NCI-H2227 treated with DMSO at 0.1 percent for 48 hours (cell line): ENCODE measurements at regions not wholly inside any gene's neighbourhood (a gene's known extent, or its start where the extent isn't known, plus 50 kb on each side); places are given as distances from the start of the nearest gene placed in this dataset.
"Not testable (repeated sequence)": the region's sequence is repeated elsewhere in the genome, so short reads cannot be mapped to it uniquely, and the experiment has no call there.

ENCODE experiments used
- DNase-seq: peaks from one replicate; lab custom pipeline; 2025; lab: John Stamatoyannopoulos, UW

DNA sequence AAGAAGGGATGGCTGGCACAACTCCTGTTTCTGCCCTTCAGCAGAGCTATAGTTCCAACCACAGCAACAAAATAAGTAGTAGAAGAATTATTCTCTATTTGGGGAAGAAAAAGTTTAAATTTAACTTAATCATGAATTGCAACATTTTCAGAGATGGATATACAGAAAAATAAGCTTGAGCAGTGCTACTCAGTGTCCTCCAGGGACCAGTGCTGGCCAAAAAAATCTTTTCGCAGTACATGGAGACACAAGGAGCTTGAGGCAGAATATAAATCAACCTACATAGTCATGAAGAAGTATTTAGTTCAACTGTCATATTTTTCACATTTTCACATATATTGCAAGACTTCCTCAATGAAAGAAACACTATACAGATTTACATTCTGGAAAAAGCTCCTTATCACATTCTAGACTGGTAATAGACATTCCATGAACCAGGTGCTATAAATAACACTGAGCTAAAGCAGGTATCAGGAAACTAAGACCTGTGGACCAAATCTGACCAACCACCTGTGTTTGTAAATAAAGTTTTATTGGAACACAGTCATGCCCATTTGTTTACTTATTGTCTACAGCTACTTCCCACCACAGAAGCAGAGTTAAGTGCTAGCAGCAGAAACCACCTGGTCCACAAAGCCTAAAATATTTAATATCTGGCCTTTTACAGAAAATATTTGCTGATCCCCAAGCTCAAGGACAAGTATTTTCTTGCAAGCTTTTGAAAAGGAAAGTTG lies 101.9 kb downstream of the RGS21 start:
- no peak for DNase-seq

DNA sequence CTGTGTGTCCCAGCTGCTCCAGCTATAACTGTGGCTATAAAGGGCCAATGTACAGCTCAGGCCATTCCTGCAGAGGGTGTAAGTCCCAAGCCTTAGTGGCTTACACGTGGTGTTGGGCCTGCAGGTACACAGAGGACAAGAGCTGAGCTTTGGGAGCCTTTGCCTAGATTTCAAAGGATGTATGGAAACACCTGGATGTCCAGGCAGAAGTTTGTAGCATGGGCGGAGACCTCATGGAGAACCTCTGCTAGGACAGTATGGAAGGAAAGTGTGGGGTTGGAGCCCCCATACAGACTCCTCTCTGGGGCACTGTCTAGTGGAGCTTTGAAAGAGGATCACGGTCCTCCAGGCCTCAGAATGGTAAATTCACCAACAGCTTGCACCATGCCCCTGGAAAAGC lies 113.9 kb downstream of the RGS21 start:
- DNase-seq = no peak

- DNase-seq = no peak
Observed at GRCh38 chr1:192435704-192436103, 118.9 kb downstream of the RGS21 start.

DNA sequence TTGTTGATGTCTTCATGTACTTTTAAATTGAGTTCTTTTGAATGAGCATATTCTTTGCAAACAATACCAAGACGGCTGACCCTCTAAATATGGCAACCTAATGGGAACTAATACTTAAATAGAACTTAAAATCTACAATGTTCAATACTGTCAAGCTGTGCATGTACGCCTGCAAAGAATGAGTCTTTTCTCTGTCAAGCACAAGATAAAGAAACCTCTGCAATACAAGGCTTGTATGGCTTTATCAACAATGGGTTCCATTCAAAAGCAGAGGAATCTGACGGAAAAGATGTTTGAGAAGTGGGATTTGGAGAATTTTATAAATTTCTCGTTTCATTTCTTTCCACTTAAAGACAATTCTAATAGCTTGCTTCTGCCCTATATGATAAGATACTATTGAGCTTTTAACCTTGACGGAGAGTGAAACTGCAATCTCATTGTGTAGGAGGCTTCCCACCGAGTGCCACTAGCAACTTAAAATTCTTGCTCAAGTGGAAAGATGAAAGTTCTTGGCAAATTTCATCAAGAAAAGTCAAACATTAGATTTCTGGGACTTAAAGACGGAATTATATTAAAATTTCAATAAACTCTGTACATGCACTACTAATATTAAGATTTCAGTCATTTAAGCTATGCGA lies 119.8 kb downstream of the RGS21 start:
- DNase-seq = no peak

DNA sequence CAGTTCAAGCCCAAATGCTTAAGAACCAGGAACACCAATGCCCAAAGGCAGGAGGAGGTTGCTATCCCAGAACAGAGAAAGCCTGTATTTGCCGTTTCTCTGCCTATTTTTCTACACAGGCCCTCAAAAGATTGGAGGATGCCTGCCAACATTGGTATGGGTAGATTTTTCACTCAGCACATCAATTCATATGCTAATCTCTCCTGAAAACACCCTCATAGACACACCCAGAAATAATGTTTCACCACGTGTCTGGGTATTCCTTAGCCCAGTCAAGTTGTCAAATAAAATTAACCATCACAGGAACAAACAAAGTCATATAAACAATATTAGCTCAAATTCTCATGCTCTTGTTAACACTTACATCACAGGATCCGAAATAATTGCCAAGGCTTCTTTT lies 121.9 kb downstream of the RGS21 start:
- DNase-seq = no peak

- no peak for DNase-seq
Observed at GRCh38 chr1:192439373-192440025, 122.7 kb downstream of the RGS21 start.

DNA sequence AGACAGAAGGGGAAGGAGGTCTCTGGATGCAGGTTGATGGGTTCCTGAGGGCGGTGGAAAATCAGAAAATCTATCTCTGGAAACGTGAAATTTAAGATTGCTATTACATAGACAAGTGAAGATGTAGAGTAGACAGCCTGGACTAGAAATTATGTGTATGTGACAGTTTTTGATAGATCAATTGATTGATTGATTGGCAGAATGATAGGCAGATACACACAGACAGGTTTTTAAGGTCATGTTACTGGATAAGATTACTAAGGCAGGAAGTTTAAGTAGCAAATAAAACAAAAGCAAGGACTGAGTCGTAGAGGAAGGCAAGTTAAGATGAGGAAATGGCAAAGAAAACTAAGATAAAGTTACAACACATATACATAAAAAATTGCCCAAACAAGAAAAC lies 124.7 kb downstream of the RGS21 start:
- no peak for DNase-seq

GRCh38 chr1:192442736-192443135 lies 125.9 kb downstream of the RGS21 start:
- DNase-seq = no peak

DNA sequence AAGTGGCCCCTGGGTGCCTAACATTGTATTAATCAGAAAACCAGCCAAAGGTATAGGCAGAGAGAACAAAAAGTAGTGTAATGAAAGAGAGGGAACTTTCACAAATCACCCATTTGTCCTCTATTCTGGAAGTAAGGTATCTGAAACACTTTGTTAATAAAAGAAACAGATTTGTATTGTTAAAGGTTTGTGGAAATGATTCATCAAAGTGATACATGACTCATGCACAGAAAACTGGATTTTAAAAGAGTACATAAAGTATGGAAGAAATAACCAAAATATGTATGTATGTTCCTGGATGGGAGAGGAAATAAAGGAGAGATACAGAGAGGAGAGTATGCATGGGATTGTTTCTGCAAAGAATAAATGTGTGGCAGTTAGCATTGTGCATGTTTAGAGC lies 126.8 kb downstream of the RGS21 start:
- DNase-seq = no peak

GRCh38 chr1:192445241-192445640 lies 128.4 kb downstream of the RGS21 start:
- no peak for DNase-seq

- peak; percentile 59 for DNase-seq
Observed at GRCh38 chr1:192445839-192446489, 129.2 kb downstream of the RGS21 start.

DNA sequence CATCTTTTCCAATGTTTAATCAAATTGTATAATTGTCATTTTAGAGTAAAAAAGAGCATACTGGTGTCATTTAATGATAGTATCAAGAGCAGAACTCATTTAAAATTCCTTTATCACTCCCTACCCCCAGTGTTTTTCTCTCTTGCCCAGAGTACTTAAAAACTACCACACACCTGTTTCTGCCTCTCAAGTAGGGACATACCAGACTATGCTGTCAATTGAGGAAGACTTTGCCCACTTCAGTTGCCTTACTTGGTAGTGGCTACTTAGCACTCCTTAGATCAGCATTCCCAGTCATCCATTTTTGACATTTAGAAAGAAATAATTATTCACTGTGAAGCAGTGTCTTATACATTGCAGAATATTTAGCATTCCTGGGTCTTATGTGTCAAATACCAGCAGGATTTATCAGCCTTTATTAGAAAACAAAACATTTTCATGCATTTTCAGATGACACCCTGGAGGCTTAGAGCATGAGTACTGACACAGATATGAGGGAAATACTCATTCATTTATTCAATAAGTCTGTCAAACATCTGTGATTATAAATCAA lies 127.5 kb upstream of the RGS1 start:
- no peak for DNase-seq

GRCh38 chr1:192453360-192453992 lies 122.1 kb upstream of the RGS1 start:
- no peak for DNase-seq

- DNase-seq = no peak
Observed at GRCh38 chr1:192459467-192459866, 116.1 kb upstream of the RGS1 start.

DNA sequence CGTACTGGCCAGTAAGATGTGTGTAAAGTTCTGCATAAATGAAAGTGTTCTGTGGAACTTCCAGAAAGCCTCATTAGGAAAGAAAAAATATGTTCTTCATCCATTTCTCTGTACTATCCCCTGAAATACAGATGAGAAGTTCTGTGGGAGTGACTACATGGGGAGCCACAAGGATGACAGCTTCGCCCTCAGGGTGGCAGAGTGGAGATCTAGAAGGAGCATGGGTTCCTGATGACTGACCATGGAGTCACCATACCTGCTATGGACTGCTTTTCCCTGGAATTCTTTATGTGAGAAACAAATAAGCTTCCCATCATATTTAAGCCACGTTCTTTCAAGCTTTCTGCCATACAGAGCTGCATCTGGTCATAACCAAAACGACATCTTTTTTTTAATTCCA lies 113.9 kb upstream of the RGS1 start:
- DNase-seq = no peak

DNA sequence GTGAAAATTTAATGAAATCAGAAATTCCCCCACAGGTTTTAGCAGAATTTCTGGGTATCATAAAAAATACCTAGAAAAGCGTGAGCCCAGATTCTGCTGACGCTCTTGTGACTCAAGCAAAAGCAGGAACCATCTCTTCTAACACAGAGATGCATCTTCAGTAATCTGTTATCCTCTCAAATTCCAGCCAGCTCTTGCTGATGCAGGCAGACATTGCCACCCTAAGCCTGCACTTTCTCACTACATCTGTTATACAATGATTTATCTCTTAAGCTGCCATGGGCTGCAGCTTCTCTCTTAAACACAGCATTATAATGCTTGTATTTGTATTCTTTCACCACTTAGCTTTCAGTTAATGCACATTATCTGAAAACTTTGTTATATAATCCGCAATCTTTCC lies 113.0 kb upstream of the RGS1 start:
- no peak for DNase-seq

DNA sequence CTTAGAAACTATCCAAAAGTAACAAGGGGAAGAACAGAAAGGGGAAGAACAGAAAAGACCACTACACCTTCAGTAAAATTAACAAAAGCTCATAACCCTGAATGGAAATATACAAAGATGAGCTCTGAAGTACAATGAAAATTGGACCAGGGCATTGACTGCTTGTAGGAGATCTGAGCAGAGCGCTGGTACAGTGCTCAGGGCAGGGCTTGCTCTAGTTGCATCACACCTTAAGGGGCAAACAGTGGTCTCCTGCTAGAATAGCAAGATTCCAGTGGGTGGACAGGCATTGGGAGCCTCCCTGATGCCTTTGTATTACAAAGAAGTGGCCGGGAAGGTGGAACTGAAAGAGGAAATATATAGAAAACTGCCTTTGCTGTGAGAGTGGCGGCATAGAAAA lies 111.9 kb upstream of the RGS1 start:
- DNase-seq = no peak

GRCh38 chr1:192465221-192465620 lies 110.4 kb upstream of the RGS1 start:
- not testable (repeated sequence) for DNase-seq

GRCh38 chr1:192474080-192474683 lies 101.4 kb upstream of the RGS1 start:
- DNase-seq = peak; percentile 27

DNA sequence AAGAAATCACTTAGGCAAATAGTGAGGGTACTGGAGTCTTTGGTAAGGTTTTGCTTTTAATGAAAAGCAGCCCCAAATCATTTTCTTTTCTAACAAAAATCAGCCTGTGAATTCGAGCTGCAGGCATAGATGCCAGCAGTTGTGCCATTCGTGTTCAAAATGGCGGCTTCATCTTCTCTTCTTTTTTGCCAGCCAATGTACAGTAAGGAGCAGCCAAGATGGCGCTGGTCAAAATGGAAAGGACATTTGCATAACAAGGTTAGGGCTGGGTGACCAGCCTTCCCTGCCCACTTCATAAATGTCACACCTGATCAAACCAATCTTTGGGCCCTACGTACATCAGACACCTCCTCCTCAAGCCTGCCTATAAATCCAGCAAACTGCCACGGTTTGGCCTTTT lies 100.2 kb upstream of the RGS1 start:
- no peak for DNase-seq

DNA sequence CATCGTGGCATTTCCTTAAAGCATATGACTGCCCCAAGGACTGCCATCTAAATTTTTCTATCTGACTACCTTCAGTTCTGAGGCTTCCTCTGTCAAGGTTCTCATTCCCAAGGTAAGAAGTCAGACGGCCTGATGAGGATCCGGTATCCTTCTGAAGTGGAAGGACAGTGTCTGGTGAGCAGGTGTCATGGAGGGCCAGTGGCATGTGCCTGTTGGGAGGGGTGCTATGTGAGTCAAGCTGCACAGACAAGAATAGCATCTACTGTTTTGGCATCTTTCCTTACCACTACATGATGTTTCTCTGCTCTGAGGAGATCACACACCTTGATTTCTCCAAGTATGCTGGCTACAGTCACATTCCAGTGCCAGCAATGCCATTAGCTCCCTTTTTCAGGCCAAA lies 99.6 kb upstream of the RGS1 start:
- DNase-seq = no peak
